T-helper 17 cell (primary cell): ENCODE measurements at regions not wholly inside any gene's neighbourhood (a gene's known extent, or its start where the extent isn't known, plus 50 kb on each side); places are given as distances from the start of the nearest gene placed in this dataset.

Experiments
- ATAC-seq: fragments of 150-1000 bp; cut with Tn5 transposase; 2 replicates; pipeline ENCODE4 v1.10.0; 2021; ENCODE audit warnings: mild to moderate bottlenecking, moderate library complexity
- DNase-seq, 3 donors: peaks; one replicate each; pipeline versions ENCODE4 v3.0.0 to v3.0.0-alpha.2; 2020 to 2021
- H3K9me3 ChIP-seq: one replicate; pipeline ENCODE4 v1.7.0; 2013; ENCODE audit warnings: low read length, mild to moderate bottlenecking; ENCODE audit not compliant: control insufficient read depth, poor library complexity, severe bottlenecking
- H3K27ac Mint-ChIP-seq: one replicate; pipeline ENCODE4 v1.8.0; 2022; ENCODE audit warnings: mild to moderate bottlenecking, moderate library complexity, mixed read lengths
- H3K27me3 Mint-ChIP-seq: one replicate; pipeline ENCODE4 v1.8.0; 2022; ENCODE audit warnings: mixed read lengths
- H3K36me3 Mint-ChIP-seq: one replicate; pipeline ENCODE4 v1.8.0; 2022; ENCODE audit warnings: low read depth, mixed read lengths
- H3K4me1 Mint-ChIP-seq: one replicate; pipeline ENCODE4 v1.8.0; 2022; ENCODE audit warnings: mild to moderate bottlenecking, mixed read lengths
- H3K4me3 Mint-ChIP-seq: one replicate; pipeline ENCODE4 v1.8.0; 2022; ENCODE audit warnings: mild to moderate bottlenecking, moderate library complexity, mixed read lengths

GRCh38 chr14:81936348-81936747, 402.7 kb upstream of the SEL1L start:
- H3K36me3 Mint-ChIP-seq, result no peaks in the 10 kb centered on the region
- H3K27me3 Mint-ChIP-seq, result no peaks in the 10 kb centered on the region
- no peaks in the 10 kb centered on the region for H3K9me3 ChIP-seq
- no peak overlapping the region for H3K27ac Mint-ChIP-seq
- no peaks in the 10 kb centered on the region for H3K4me1 Mint-ChIP-seq
- no peak for DNase-seq
- no peak overlapping the region for H3K4me3 Mint-ChIP-seq
- ATAC-seq, result no peak

- Mint-ChIP-seq H3K27me3 (no peaks in the 10 kb centered on the region), H3K27ac (no peak overlapping the region)
- no peak for ATAC-seq
Measured at GRCh38 chr14:81936902-81937301, 403.2 kb upstream of the SEL1L start.

GRCh38 chr14:81938341-81938740, 404.7 kb upstream of the SEL1L start:
- no peak for DNase-seq
- Mint-ChIP-seq H3K36me3 (no peaks in the 10 kb centered on the region), H3K27ac (no peak overlapping the region), H3K27me3 (no peaks in the 10 kb centered on the region), H3K4me1 (no peaks in the 10 kb centered on the region), H3K4me3 (no peak overlapping the region)
- no peaks in the 10 kb centered on the region for H3K9me3 ChIP-seq
- ATAC-seq, result no peak

More at GRCh38 chr14:81936902-81937301, 403.2 kb upstream of the SEL1L start:
- Mint-ChIP-seq H3K4me3 (no peak overlapping the region), H3K4me1 (no peaks in the 10 kb centered on the region), H3K36me3 (no peaks in the 10 kb centered on the region)
- H3K9me3 ChIP-seq, result no peaks in the 10 kb centered on the region
- no peak for DNase-seq

GRCh38 chr14:81940651-81941050, 407.0 kb upstream of the SEL1L start:
- Mint-ChIP-seq H3K4me3 (no peak overlapping the region), H3K27ac (no peak overlapping the region), H3K27me3 (no peaks in the 10 kb centered on the region), H3K4me1 (no peaks in the 10 kb centered on the region), H3K36me3 (no peaks in the 10 kb centered on the region)
- ATAC-seq, result no peak
- H3K9me3 ChIP-seq, result no peaks in the 10 kb centered on the region
- no peak for DNase-seq

- no peak overlapping the region for H3K27ac Mint-ChIP-seq
- no peaks in the 10 kb centered on the region for H3K9me3 ChIP-seq
- no peak for ATAC-seq
- H3K4me3 Mint-ChIP-seq, result no peak overlapping the region
- no peaks in the 10 kb centered on the region for H3K4me1 Mint-ChIP-seq
- no peak for DNase-seq
- H3K36me3 Mint-ChIP-seq, result no peaks in the 10 kb centered on the region
- H3K27me3 Mint-ChIP-seq, result no peaks in the 10 kb centered on the region
Measured at GRCh38 chr14:81942071-81942470, 408.4 kb upstream of the SEL1L start.

GRCh38 chr14:81946375-81946774, 412.7 kb upstream of the SEL1L start:
- no peaks in the 10 kb centered on the region for H3K36me3 Mint-ChIP-seq
- DNase-seq (no peak), ATAC-seq (no peak)
- no peaks in the 10 kb centered on the region for H3K27me3 Mint-ChIP-seq
- H3K4me3 Mint-ChIP-seq, result no peak overlapping the region
- H3K4me1 Mint-ChIP-seq, result no peaks in the 10 kb centered on the region
- H3K27ac Mint-ChIP-seq, result no peak overlapping the region
- no peaks in the 10 kb centered on the region for H3K9me3 ChIP-seq

GRCh38 chr14:81946834-81947798, 413.5 kb upstream of the SEL1L start:
- ATAC-seq (no peak), DNase-seq (no peak)
- Mint-ChIP-seq H3K27me3 (no peaks in the 10 kb centered on the region), H3K4me1 (no peaks in the 10 kb centered on the region), H3K4me3 (peak overlapping the region; percentile 9), H3K27ac (no peak overlapping the region), H3K36me3 (no peaks in the 10 kb centered on the region)
- no peaks in the 10 kb centered on the region for H3K9me3 ChIP-seq

- ATAC-seq, result no peak
Measured at GRCh38 chr14:81952917-81953316, 419.3 kb upstream of the SEL1L start.

GRCh38 chr14:81953419-81953818, 419.8 kb upstream of the SEL1L start:
- no peak overlapping the region for H3K4me3 Mint-ChIP-seq
- no peaks in the 10 kb centered on the region for H3K27me3 Mint-ChIP-seq
- no peaks in the 10 kb centered on the region for H3K9me3 ChIP-seq
- no peak overlapping the region for H3K27ac Mint-ChIP-seq
- ATAC-seq (no peak), DNase-seq (no peak)
- no peaks in the 10 kb centered on the region for H3K4me1 Mint-ChIP-seq
- H3K36me3 Mint-ChIP-seq, result no peaks in the 10 kb centered on the region

More at GRCh38 chr14:81952917-81953316, 419.3 kb upstream of the SEL1L start:
- Mint-ChIP-seq H3K4me3 (no peak overlapping the region), H3K36me3 (no peaks in the 10 kb centered on the region), H3K4me1 (no peaks in the 10 kb centered on the region), H3K27me3 (no peaks in the 10 kb centered on the region), H3K27ac (no peak overlapping the region)
- DNase-seq, result no peak
- H3K9me3 ChIP-seq, result no peaks in the 10 kb centered on the region

GRCh38 chr14:81955123-81955522, 421.5 kb upstream of the SEL1L start:
- Mint-ChIP-seq H3K27ac (no peak overlapping the region), H3K4me3 (no peak overlapping the region), H3K27me3 (no peaks in the 10 kb centered on the region), H3K4me1 (no peaks in the 10 kb centered on the region), H3K36me3 (no peaks in the 10 kb centered on the region)
- H3K9me3 ChIP-seq, result no peaks in the 10 kb centered on the region
- ATAC-seq (no peak), DNase-seq (no peak)

- no peaks in the 10 kb centered on the region for H3K9me3 ChIP-seq
- no peaks in the 10 kb centered on the region for H3K36me3 Mint-ChIP-seq
- ATAC-seq (no peak), DNase-seq (no peak)
- H3K4me3 Mint-ChIP-seq, result no peak overlapping the region
- no peaks in the 10 kb centered on the region for H3K27me3 Mint-ChIP-seq
- H3K4me1 Mint-ChIP-seq, result no peaks in the 10 kb centered on the region
- H3K27ac Mint-ChIP-seq, result no peak overlapping the region
Measured at GRCh38 chr14:81960781-81961180, 427.1 kb upstream of the SEL1L start.

- no peaks in the 10 kb centered on the region for H3K36me3 Mint-ChIP-seq
Measured at GRCh38 chr14:81963846-81964245, 430.2 kb upstream of the SEL1L start.

GRCh38 chr14:81970307-81970706, 436.7 kb upstream of the SEL1L start:
- no peaks in the 10 kb centered on the region for H3K4me1 Mint-ChIP-seq
- H3K4me3 Mint-ChIP-seq, result no peak overlapping the region
- ATAC-seq, result no peak
- no peaks in the 10 kb centered on the region for H3K36me3 Mint-ChIP-seq
- no peak for DNase-seq
- H3K27me3 Mint-ChIP-seq, result no peaks in the 10 kb centered on the region
- H3K9me3 ChIP-seq, result no peaks in the 10 kb centered on the region
- H3K27ac Mint-ChIP-seq, result no peak overlapping the region

More at GRCh38 chr14:81963846-81964245, 430.2 kb upstream of the SEL1L start:
- H3K9me3 ChIP-seq, result no peaks in the 10 kb centered on the region
- ATAC-seq (no peak), DNase-seq (no peak)
- Mint-ChIP-seq H3K27me3 (no peaks in the 10 kb centered on the region), H3K4me1 (no peaks in the 10 kb centered on the region), H3K4me3 (no peak overlapping the region), H3K27ac (no peak overlapping the region)

- H3K9me3 ChIP-seq, result no peaks in the 10 kb centered on the region
- Mint-ChIP-seq H3K27ac (no peak overlapping the region), H3K4me3 (no peak overlapping the region), H3K36me3 (no peaks in the 10 kb centered on the region), H3K4me1 (no peaks in the 10 kb centered on the region), H3K27me3 (no peaks in the 10 kb centered on the region)
- ATAC-seq (no peak), DNase-seq (no peak)
Measured at GRCh38 chr14:81971911-81972310, 438.3 kb upstream of the SEL1L start.
